GM23248 (cell line): ENCODE measurements at regions not wholly inside any gene's neighbourhood (a gene's known extent, or its start where the extent isn't known, plus 50 kb on each side); places are given as distances from the start of the nearest gene placed in this dataset.

ENCODE experiments used
- EZH2 ChIP-seq: fragments of 200-600 bp; sonication (generic); IDR thresholded peaks from 2 replicates; pipeline ENCODE4 v1.6.1; 2018; ENCODE audit warnings: antibody characterized with exemption, mild to moderate bottlenecking; ENCODE audit not compliant: insufficient read depth, poor library complexity, severe bottlenecking
- EZH2phosphoT487 ChIP-seq: fragments of 200-600 bp; sonication (generic); IDR thresholded peaks from 2 replicates; pipeline ENCODE4 v1.6.1; 2018; ENCODE audit warnings: antibody characterized with exemption, moderate library complexity, mild to moderate bottlenecking, low read depth; ENCODE audit not compliant: insufficient read depth

DNA sequence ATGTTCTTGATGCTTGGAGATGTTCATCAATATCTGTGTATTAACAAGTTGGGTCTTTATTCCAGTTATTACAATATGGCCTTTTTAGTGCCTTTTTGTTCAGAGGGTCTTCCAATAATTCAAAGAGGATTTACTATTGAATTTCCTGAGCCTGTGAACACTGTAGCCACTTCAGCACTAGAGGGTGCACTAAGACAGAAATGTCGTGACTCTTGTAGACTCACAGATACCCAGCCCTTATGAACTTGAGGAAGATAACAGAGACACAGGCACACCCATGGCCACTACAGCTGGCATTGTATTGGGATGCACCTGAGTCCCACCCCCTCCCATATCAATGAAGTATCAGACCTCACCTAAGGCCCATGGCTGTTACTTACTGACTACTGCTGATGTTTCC lies 54.4 kb upstream of the ACTRT1 start:
- TF ChIP-seq EZH2phosphoT487 (no peak), EZH2 (no peak)
